H1 (cell line): ENCODE measurements at regions not wholly inside any gene's neighbourhood (a gene's known extent, or its start where the extent isn't known, plus 50 kb on each side); places are given as distances from the start of the nearest gene placed in this dataset.

Experiments used
- CTCF ChIA-PET: fragments of 300-600 bp; sonication (Branson Sonifier 250); formaldehyde crosslinking; loops from one replicate; lab custom pipeline; 2021; ENCODE audit not compliant: partially characterized antibody; lab: Charles Lee
- POLR2A ChIA-PET: fragments of 300-600 bp; sonication (Branson Sonifier 250); formaldehyde crosslinking; loops from one replicate; lab custom pipeline; 2021; ENCODE audit warnings: inconsistent platforms; ENCODE audit not compliant: partially characterized antibody; lab: Charles Lee
- DNase-seq, 2 experiments: peaks; one replicate each; pipeline versions ENCODE4 v3.0.0 to v3.0.0-alpha.2; 2010 to 2022; ENCODE audit warnings: low spot score in 2 of 2, low read depth in 1 of 2, mixed read lengths in 1 of 2
- FAIRE-seq: peaks from 2 replicates; lab custom pipeline; 2011; peaks lifted over from hg19 to GRCh38; lab: Jason Lieb, UNC
- H2AFZ ChIP-seq: 2 replicates; pipeline ENCODE4 v1.8.1; 2012; ENCODE audit warnings: low read length, inconsistent platforms
- H2AK5ac ChIP-seq: 2 replicates; pipeline ENCODE4 v1.6.1; 2013; ENCODE audit warnings: low read depth, low read length
- H2BK120ac ChIP-seq: replicated peaks from 2 replicates; pipeline ENCODE3; 2013; ENCODE audit warnings: low read depth, low read length, inconsistent platforms
- H2BK12ac ChIP-seq: 2 replicates; pipeline ENCODE4 v1.6.1; 2013; ENCODE audit warnings: low read depth, low read length
- H2BK15ac ChIP-seq: 2 replicates; pipeline ENCODE4 v1.6.1; 2013; ENCODE audit warnings: low read length
- H2BK20ac ChIP-seq: 2 replicates; pipeline ENCODE4 v1.6.1; 2013; ENCODE audit warnings: low read length
- H2BK5ac ChIP-seq: 2 replicates; pipeline ENCODE4 v1.6.1; 2013; ENCODE audit warnings: low read depth, low read length
- H3K14ac ChIP-seq: 2 replicates; pipeline ENCODE4 v1.6.1; 2013; ENCODE audit warnings: inconsistent platforms; ENCODE audit not compliant: insufficient read length
- H3K18ac ChIP-seq: 2 replicates; pipeline ENCODE4 v1.6.1; 2013; ENCODE audit warnings: low read length; ENCODE audit errors: extremely low read depth
- H3K23ac ChIP-seq: 2 replicates; pipeline ENCODE4 v1.6.1; 2013; ENCODE audit warnings: inconsistent platforms; ENCODE audit not compliant: insufficient read length
- H3K23me2 ChIP-seq: 2 replicates; pipeline ENCODE4 v1.6.1; 2013; ENCODE audit warnings: low read depth, low read length
- H3K27ac ChIP-seq: 2 replicates; pipeline ENCODE4 v1.6.1; 2011; ENCODE audit warnings: low read depth, low read length, inconsistent platforms
- H3K27me3 ChIP-seq, 4 experiments: replicated peaks in 1 of 4; 1 replicate in 1 of 4; 2 replicates in 3 of 4; pipeline versions ENCODE4 v1.6.1 to v1.8.1; 2011 to 2013; ENCODE audit warnings: low read length in 3 of 4, mild to moderate bottlenecking in 3 of 4, inconsistent platforms in 2 of 4, mixed read lengths in 2 of 4, moderate library complexity in 1 of 4; ENCODE audit not compliant: control insufficient read depth in 3 of 4, insufficient read depth in 3 of 4; ENCODE audit errors: extremely low read depth in 1 of 4
- H3K36me3 ChIP-seq, 4 experiments: 2 replicates each; pipeline versions ENCODE4 v1.6.1 to v1.8.1; 2011 to 2013; ENCODE audit warnings: mild to moderate bottlenecking in 4 of 4, low read length in 3 of 4, moderate library complexity in 2 of 4, control low read depth in 1 of 4, inconsistent platforms in 1 of 4; ENCODE audit not compliant: insufficient read depth in 4 of 4, control insufficient read depth in 2 of 4
- H3K4ac ChIP-seq: replicated peaks from 2 replicates; pipeline ENCODE3; 2013; ENCODE audit warnings: low read length, low read depth, mixed read lengths, inconsistent platforms; ENCODE audit not compliant: insufficient read length
- H3K4me1 ChIP-seq, 4 experiments: replicated peaks in 1 of 4; 1 replicate in 1 of 4; 2 replicates in 3 of 4; pipeline versions ENCODE4 v1.6.1 to v1.8.1; 2011 to 2013; ENCODE audit warnings: low read length in 3 of 4, inconsistent platforms in 2 of 4, mixed read lengths in 1 of 4; ENCODE audit not compliant: insufficient read depth in 4 of 4, control insufficient read depth in 3 of 4
- H3K4me2 ChIP-seq, 2 experiments: 2 replicates each; pipeline versions ENCODE4 v1.6.1 to v1.8.1; 2011 to 2013; ENCODE audit warnings: low read depth in 2 of 2, low read length in 2 of 2, control low read depth in 1 of 2, inconsistent platforms in 1 of 2, mild to moderate bottlenecking in 1 of 2; ENCODE audit not compliant: insufficient read depth in 1 of 2
- H3K4me3 ChIP-seq, 4 experiments: fragments of 200-600, 300-600 bp in 1 of 4; sonication (generic), shearing (Covaris generic), sonication (Bioruptor Twin) in 1 of 4; 2 replicates each; pipeline versions ENCODE4 v1.5.1 to v1.8.1; 2011 to 2016; ENCODE audit warnings: low read length in 4 of 4, low read depth in 3 of 4, control low read depth in 2 of 4, inconsistent platforms in 2 of 4, mild to moderate bottlenecking in 2 of 4, mixed read lengths in 1 of 4, moderate library complexity in 1 of 4; ENCODE audit not compliant: insufficient read depth in 2 of 4; ENCODE audit errors: extremely low read depth in 1 of 4
- H3K56ac ChIP-seq: replicated peaks from 2 replicates; pipeline ENCODE3; 2013; ENCODE audit warnings: low read depth, mild to moderate bottlenecking, mixed read lengths, low read length, inconsistent platforms; ENCODE audit not compliant: insufficient read length
- H3K79me1 ChIP-seq: 2 replicates; pipeline ENCODE4 v1.6.1; 2013; ENCODE audit warnings: low read depth, low read length, control low read depth
- H3K79me2 ChIP-seq, 2 experiments: 2 replicates each; pipeline versions ENCODE4 v1.6.1 to v1.8.1; 2012 to 2013; ENCODE audit warnings: low read length in 2 of 2, mild to moderate bottlenecking in 2 of 2, inconsistent platforms in 1 of 2; ENCODE audit not compliant: insufficient read depth in 2 of 2, control insufficient read depth in 1 of 2
- H3K9ac ChIP-seq, 4 experiments: replicated peaks in 1 of 4; 1 replicate in 1 of 4; 2 replicates in 3 of 4; pipeline versions ENCODE4 v1.6.1 to v1.8.1; 2011 to 2013; ENCODE audit warnings: low read depth in 3 of 4, low read length in 3 of 4, control low read depth in 2 of 4, mild to moderate bottlenecking in 2 of 4, moderate library complexity in 2 of 4, inconsistent platforms in 1 of 4; ENCODE audit errors: extremely low read depth in 1 of 4
- H3K9me3 ChIP-seq, 2 experiments: 2 replicates each; pipeline versions ENCODE4 v1.6.1 to v1.8.1; 2012 to 2013; ENCODE audit warnings: mild to moderate bottlenecking in 2 of 2, moderate library complexity in 2 of 2, control low read depth in 1 of 2, inconsistent platforms in 1 of 2, low read depth in 1 of 2, low read length in 1 of 2, mixed read lengths in 1 of 2; ENCODE audit not compliant: insufficient read depth in 2 of 2
- H4K20me1 ChIP-seq, 2 experiments: replicated peaks in 1 of 2; 2 replicates each; pipeline versions ENCODE3 to v1.8.1; 2011 to 2013; ENCODE audit warnings: inconsistent platforms in 2 of 2, low read length in 2 of 2, mild to moderate bottlenecking in 1 of 2; ENCODE audit not compliant: insufficient read depth in 2 of 2, control insufficient read depth in 1 of 2
- H4K5ac ChIP-seq: 2 replicates; pipeline ENCODE4 v1.6.1; 2013; ENCODE audit warnings: low read length, low read depth, mixed read lengths, inconsistent platforms; ENCODE audit not compliant: insufficient read length
- H4K8ac ChIP-seq: 2 replicates; pipeline ENCODE4 v1.8.0; 2013; ENCODE audit warnings: mild to moderate bottlenecking, moderate library complexity, low read length, inconsistent platforms; ENCODE audit not compliant: insufficient read depth; ENCODE audit errors: extremely low read depth
- H4K91ac ChIP-seq: replicated peaks from 2 replicates; pipeline ENCODE3; 2013; ENCODE audit warnings: low read length, mixed read lengths, inconsistent platforms; ENCODE audit not compliant: insufficient read length
- CEBPB ChIP-seq: IDR thresholded peaks from 2 replicates; pipeline ENCODE4 v1.6.1; 2012; ENCODE audit warnings: low read depth, low read length
- MAFK ChIP-seq: IDR thresholded peaks from 2 replicates; pipeline ENCODE4 v1.6.1; 2012; ENCODE audit warnings: low read depth, mild to moderate bottlenecking, improper control_type of control experiment, low read length
- RNF2 ChIP-seq: fragments of 200-900, 300-1000 bp; sonication (generic); IDR thresholded peaks from 2 replicates; pipeline ENCODE4 v1.7.1; 2016; ENCODE audit warnings: borderline replicate concordance, low read depth, mild to moderate bottlenecking, antibody characterized with exemption, low read length; ENCODE audit not compliant: poor library complexity, severe bottlenecking; ENCODE audit errors: missing control alignments
- WGBS, 2 experiments: shearing (Covaris generic) in 1 of 2; methylation state at CpG; one replicate each; pipeline versions ENCODE4 v1.1.6 to v1.1.7; 2013 to 2015; ENCODE audit warnings: low lambda C conversion rate in 2 of 2, mixed read lengths in 2 of 2, inconsistent platforms in 1 of 2, low coverage in 1 of 2, missing lambda C conversion rate in 1 of 2; ENCODE audit not compliant: insufficient replicate concordance in 2 of 2, insufficient coverage in 1 of 2, insufficient read length in 1 of 2; ENCODE audit errors: extremely low coverage in 1 of 2, missing lambda C conversion rate in 1 of 2; 5-methylcytosine and 5-hydroxymethylcytosine counted together
- TF ChIP-seq, protein P1 (sequence below): IDR thresholded peaks from 2 replicates; pipeline ENCODE4 v1.6.1; 2011; ENCODE audit warnings: low read depth, mild to moderate bottlenecking, low read length; ENCODE audit not compliant: insufficient read depth
- TF ChIP-seq, protein P2 (sequence below): IDR thresholded peaks from 2 replicates; pipeline ENCODE4 v1.6.1; 2012; ENCODE audit warnings: low read length, inconsistent platforms

DNA sequence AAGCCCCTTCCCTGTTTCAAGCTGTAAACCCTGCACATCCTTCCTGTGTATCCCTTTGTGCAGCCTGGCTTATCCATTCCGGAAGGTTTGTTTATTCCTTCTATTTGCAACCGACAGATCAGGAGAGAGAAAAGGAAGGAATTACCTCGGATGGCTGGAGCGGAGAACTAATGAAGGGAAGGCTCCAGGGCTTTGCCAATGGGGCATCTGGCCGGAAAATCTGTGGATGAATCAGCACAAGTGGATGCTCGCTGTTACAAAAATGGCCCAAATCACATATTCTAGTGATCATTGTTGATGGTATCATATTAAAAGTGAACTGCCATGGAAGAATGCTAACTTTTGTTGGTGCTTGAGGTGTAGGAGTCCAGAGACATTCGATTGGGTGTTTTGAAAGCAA lies 97.1 kb downstream of the AQP4 start:
- no peak overlapping the region for H3K4ac ChIP-seq
- TF ChIP-seq, protein P1, sequence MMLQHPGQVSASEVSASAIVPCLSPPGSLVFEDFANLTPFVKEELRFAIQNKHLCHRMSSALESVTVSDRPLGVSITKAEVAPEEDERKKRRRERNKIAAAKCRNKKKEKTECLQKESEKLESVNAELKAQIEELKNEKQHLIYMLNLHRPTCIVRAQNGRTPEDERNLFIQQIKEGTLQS: no peak
- TF ChIP-seq CEBPB (no peak), MAFK (no peak), RNF2 (no peak)
- TF ChIP-seq, protein P2, sequence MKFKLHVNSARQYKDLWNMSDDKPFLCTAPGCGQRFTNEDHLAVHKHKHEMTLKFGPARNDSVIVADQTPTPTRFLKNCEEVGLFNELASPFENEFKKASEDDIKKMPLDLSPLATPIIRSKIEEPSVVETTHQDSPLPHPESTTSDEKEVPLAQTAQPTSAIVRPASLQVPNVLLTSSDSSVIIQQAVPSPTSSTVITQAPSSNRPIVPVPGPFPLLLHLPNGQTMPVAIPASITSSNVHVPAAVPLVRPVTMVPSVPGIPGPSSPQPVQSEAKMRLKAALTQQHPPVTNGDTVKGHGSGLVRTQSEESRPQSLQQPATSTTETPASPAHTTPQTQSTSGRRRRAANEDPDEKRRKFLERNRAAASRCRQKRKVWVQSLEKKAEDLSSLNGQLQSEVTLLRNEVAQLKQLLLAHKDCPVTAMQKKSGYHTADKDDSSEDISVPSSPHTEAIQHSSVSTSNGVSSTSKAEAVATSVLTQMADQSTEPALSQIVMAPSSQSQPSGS: no peak
- TF ChIP-seq, all 59 proteins: peak for 0
- H3K27ac ChIP-seq: no peak overlapping the region
- CTCF ChIA-PET: interaction anchor here (0.6 to 1.7 kb wide), 3 partner anchors 35 to 147 kb away, joined by 3 to 5 read pairs (median 4); no protein-coding TSS in a partner anchor
- H3K56ac ChIP-seq: no peak overlapping the region
- 79% methylated on average over 7 of the region's 7 CpGs; no CpG with 5 or more reads in 1 of the 2 experiments for WGBS, 2 experiments
- H3K4me1 ChIP-seq: no peaks in the 10 kb centered on the region
- no peaks in the 10 kb centered on the region for H3K9me3 ChIP-seq
- H3K4me2 ChIP-seq: no peak overlapping the region
- no peaks in the 10 kb centered on the region for H3K79me1 ChIP-seq
- no peak for DNase-seq
- no peaks in the 10 kb centered on the region for H3K23me2 ChIP-seq
- H2AK5ac ChIP-seq: no peak overlapping the region
- H2BK5ac ChIP-seq: no peak overlapping the region
- H3K14ac ChIP-seq: no peak overlapping the region
- H3K4me3 ChIP-seq: no peak overlapping the region
- H3K9ac ChIP-seq: no peak overlapping the region
- H2BK12ac ChIP-seq: no peak overlapping the region
- FAIRE-seq: no peak
- no peak overlapping the region for H4K8ac ChIP-seq
- no peak overlapping the region for H2AFZ ChIP-seq
- H2BK120ac ChIP-seq: no peak overlapping the region
- H3K18ac ChIP-seq: no peak overlapping the region
- no peaks in the 10 kb centered on the region for H3K79me2 ChIP-seq
- no peaks in the 10 kb centered on the region for H3K36me3 ChIP-seq
- H3K23ac ChIP-seq: no peak overlapping the region
- POLR2A ChIA-PET: no interaction called here
- no peaks in the 10 kb centered on the region for H4K20me1 ChIP-seq
- H2BK15ac ChIP-seq: no peak overlapping the region
- H2BK20ac ChIP-seq: no peak overlapping the region
- H4K5ac ChIP-seq: no peak overlapping the region
- no peaks in the 10 kb centered on the region for H3K27me3 ChIP-seq
- H4K91ac ChIP-seq: no peak overlapping the region
